ENCODE measurements at regions not wholly inside any gene's neighbourhood (a gene's known extent, or its start where the extent isn't known, plus 50 kb on each side); places are given as distances from the start of the nearest gene placed in this dataset.

GRCh38 chr2:8271461-8271860 is 410.4 kb upstream of the ID2 start:
- no peak for DNase-seq

GRCh38 chr2:8276026-8276425 is 405.8 kb upstream of the ID2 start:
- DNase-seq, result no peak

GRCh38 chr2:8277921-8278571 is 403.8 kb upstream of the ID2 start:
- no peak for DNase-seq

- no peak for DNase-seq
Measured at GRCh38 chr2:8278709-8279354, 403.0 kb upstream of the ID2 start.

- no peak for DNase-seq
Measured at GRCh38 chr2:8279506-8279905, 402.4 kb upstream of the ID2 start.

- DNase-seq, result no peak
Measured at GRCh38 chr2:8281234-8281633, 400.6 kb upstream of the ID2 start.

GRCh38 chr2:8281950-8282857 is 399.7 kb upstream of the ID2 start:
- DNase-seq, result peak; percentile 27

- peak; percentile 31 for DNase-seq
Measured at GRCh38 chr2:8282858-8283252, 399.0 kb upstream of the ID2 start.

GRCh38 chr2:8285081-8285480 is 396.8 kb upstream of the ID2 start:
- DNase-seq, result peak; percentile 32

GRCh38 chr2:8285898-8286297 is 396.0 kb upstream of the ID2 start:
- DNase-seq, result no peak

GRCh38 chr2:8288206-8288605 is 393.6 kb upstream of the ID2 start:
- no peak for DNase-seq

- DNase-seq, result no peak
Measured at GRCh38 chr2:8289111-8289510, 392.7 kb upstream of the ID2 start.

- no peak for DNase-seq
Measured at GRCh38 chr2:8290771-8291352, 391.0 kb upstream of the ID2 start.

- no peak for DNase-seq
Measured at GRCh38 chr2:8296306-8296705, 385.6 kb upstream of the ID2 start.

- DNase-seq, result no peak
Measured at GRCh38 chr2:8297376-8298231, 384.3 kb upstream of the ID2 start.

GRCh38 chr2:8298783-8299182 is 383.1 kb upstream of the ID2 start:
- peak; percentile 95 for DNase-seq

- peak; percentile 45 for DNase-seq
Measured at GRCh38 chr2:8300216-8300615, 381.6 kb upstream of the ID2 start.

GRCh38 chr2:8300905-8301304 is 381.0 kb upstream of the ID2 start:
- DNase-seq, result no peak

- DNase-seq, result peak; percentile 97
Measured at GRCh38 chr2:8303322-8303832, 378.5 kb upstream of the ID2 start.

GRCh38 chr2:8304821-8305766 is 376.8 kb upstream of the ID2 start:
- DNase-seq, result no peak
